Type B pancreatic cell (in vitro differentiated cells): ENCODE measurements at regions not wholly inside any gene's neighbourhood (a gene's known extent, or its start where the extent isn't known, plus 50 kb on each side); places are given as distances from the start of the nearest gene placed in this dataset.

ENCODE experiments used
- DNase-seq: peaks from one replicate; pipeline ENCODE4 v3.0.0; 2021; ENCODE audit warnings: mixed read lengths; ENCODE audit not compliant: unreplicated experiment; ENCODE audit errors: extremely low spot score
- H3K27ac Mint-ChIP-seq: 2 replicates; pipeline ENCODE4 v1.8.0; 2021; ENCODE audit warnings: mild to moderate bottlenecking, mixed read lengths
- H3K27me3 Mint-ChIP-seq: 2 replicates; pipeline ENCODE4 v1.8.0; 2021; ENCODE audit warnings: mixed read lengths
- H3K36me3 Mint-ChIP-seq: 2 replicates; pipeline ENCODE4 v1.8.0; 2021; ENCODE audit warnings: mixed read lengths
- H3K4me1 Mint-ChIP-seq: one replicate; pipeline ENCODE4 v1.8.0; 2021; ENCODE audit warnings: mixed read lengths; ENCODE audit not compliant: unreplicated experiment
- H3K4me3 Mint-ChIP-seq: 2 replicates; pipeline ENCODE4 v1.8.0; 2021; ENCODE audit warnings: mild to moderate bottlenecking, mixed read lengths
- H3K9me3 Mint-ChIP-seq: 2 replicates; pipeline ENCODE4 v1.8.0; 2021; ENCODE audit warnings: mixed read lengths
- CTCF ChIP-seq: fragments of 200-600 bp; sonication (generic); conservative IDR thresholded peaks from 2 replicates; pipeline ENCODE4 v1.5.0; 2021; ENCODE audit warnings: antibody characterized with exemption, mild to moderate bottlenecking

- Mint-ChIP-seq H3K36me3 (no peaks in the 10 kb centered on the region), H3K27ac (no peak overlapping the region), H3K27me3 (no peaks in the 10 kb centered on the region), H3K4me3 (no peak overlapping the region), H3K4me1 (peaks cover 12% of the 10 kb centered on the region), H3K9me3 (no peaks in the 10 kb centered on the region)
- DNase-seq, result no peak
- TF ChIP-seq CTCF, result no peak
Observed at GRCh38 chr2:234243871-234244565, 193.5 kb downstream of the SPP2 start.

- no peak for DNase-seq
- Mint-ChIP-seq H3K4me1 (peaks cover 12% of the 10 kb centered on the region), H3K36me3 (no peaks in the 10 kb centered on the region), H3K4me3 (no peak overlapping the region), H3K27me3 (no peaks in the 10 kb centered on the region), H3K9me3 (no peaks in the 10 kb centered on the region), H3K27ac (no peak overlapping the region)
- TF ChIP-seq CTCF, result no peak
Observed at GRCh38 chr2:234242459-234242836, 191.9 kb downstream of the SPP2 start.

GRCh38 chr2:234241656-234242458 lies 191.4 kb downstream of the SPP2 start:
- no peaks in the 10 kb centered on the region for H3K9me3 Mint-ChIP-seq
- H3K27ac Mint-ChIP-seq, result no peak overlapping the region
- no peak for DNase-seq
- TF ChIP-seq CTCF, result no peak
- H3K4me1 Mint-ChIP-seq, result peaks cover 12% of the 10 kb centered on the region
- H3K36me3 Mint-ChIP-seq, result no peaks in the 10 kb centered on the region
- no peaks in the 10 kb centered on the region for H3K27me3 Mint-ChIP-seq
- peak overlapping the region; percentile 35 for H3K4me3 Mint-ChIP-seq

DNA sequence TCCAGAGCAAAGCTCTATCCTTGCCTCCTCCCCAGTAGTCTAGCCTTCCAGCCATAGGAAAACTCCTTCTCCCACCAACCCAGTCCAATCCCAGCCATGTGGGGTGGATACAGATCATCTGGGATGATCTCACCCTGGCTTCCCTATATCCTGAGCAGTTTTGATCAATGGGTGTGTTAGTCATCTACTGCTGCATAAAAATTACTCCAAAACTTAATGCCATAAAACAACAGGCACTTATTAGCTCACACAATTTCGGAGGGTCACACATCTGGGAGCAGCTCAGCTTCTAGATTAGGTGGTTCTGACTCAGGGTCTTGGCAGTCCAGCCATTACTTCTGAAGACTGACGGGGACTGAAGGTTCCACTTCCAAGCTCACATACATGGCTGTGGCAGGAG lies 190.4 kb downstream of the SPP2 start:
- no peak for DNase-seq
- H3K27ac Mint-ChIP-seq, result no peak overlapping the region
- no peak overlapping the region for H3K4me3 Mint-ChIP-seq
- no peaks in the 10 kb centered on the region for H3K36me3 Mint-ChIP-seq
- peaks cover 3% of the 10 kb centered on the region for H3K9me3 Mint-ChIP-seq
- no peaks in the 10 kb centered on the region for H3K27me3 Mint-ChIP-seq
- no peak for TF ChIP-seq CTCF
- peaks cover 10% of the 10 kb centered on the region for H3K4me1 Mint-ChIP-seq

DNA sequence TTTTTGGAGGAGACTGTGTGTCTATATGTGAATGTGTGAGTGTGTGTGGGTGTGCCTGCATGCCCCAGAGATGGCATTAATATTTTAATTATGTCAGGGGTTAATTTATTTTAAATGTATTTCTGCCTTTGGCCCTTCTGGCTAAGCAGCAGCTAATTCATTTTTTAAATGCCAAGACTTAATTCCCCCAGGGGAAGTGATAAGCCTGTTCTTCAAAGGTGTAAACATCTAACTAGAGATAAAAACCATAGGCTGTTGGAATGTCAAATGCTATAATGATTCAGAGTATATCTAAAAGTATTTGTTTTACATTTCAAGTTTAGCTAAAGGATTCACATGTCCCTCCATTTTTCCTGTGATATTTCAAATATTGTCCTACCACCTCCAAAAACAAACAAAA lies 184.7 kb downstream of the SPP2 start:
- Mint-ChIP-seq H3K36me3 (no peaks in the 10 kb centered on the region), H3K4me3 (no peak overlapping the region), H3K4me1 (no peaks in the 10 kb centered on the region), H3K27ac (no peak overlapping the region), H3K9me3 (peaks cover 4% of the 10 kb centered on the region), H3K27me3 (no peaks in the 10 kb centered on the region)
- TF ChIP-seq CTCF, result no peak
- no peak for DNase-seq
